ENCODE measurements at regions not wholly inside any gene's neighbourhood (a gene's known extent, or its start where the extent isn't known, plus 50 kb on each side); places are given as distances from the start of the nearest gene placed in this dataset.
"Not testable (repeated sequence)": the region's sequence is repeated elsewhere in the genome, so short reads cannot be mapped to it uniquely, and the experiment has no call there.

DNA sequence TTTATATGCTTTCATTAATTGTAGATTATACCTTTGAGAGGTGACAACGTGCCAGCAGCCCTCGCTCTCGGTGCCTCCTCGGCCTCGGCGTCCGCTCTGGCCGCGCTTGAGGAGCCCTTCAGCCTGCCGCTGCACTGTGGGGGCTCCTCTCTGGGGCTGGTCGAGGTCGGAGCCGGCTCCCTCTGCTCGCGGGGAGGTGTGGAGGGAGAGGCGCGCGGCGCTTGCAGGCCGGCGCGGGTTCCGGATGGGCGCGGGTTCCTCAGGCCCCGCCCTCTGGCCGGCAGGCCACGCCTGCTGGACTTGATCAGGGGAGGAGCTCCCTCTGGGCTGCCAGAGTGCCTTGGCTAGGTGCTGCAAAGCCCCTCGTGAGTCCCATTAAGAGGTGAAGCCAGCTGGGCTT, 321.1 kb upstream of the PCDH18 start:
- DNase-seq (ENCODE audit: extremely low spot score, unreplicated experiment), result no peak
- Mint-ChIP-seq H3K4me1 (ENCODE audit: unreplicated experiment) (no peaks in the 10 kb centered on the region), H3K27ac (ENCODE audit: unreplicated experiment) (no peak overlapping the region), H3K36me3 (ENCODE audit: unreplicated experiment) (peaks cover 6% of the 10 kb centered on the region), H3K4me3 (ENCODE audit: unreplicated experiment) (no peak overlapping the region), H3K9me3 (ENCODE audit: unreplicated experiment) (peaks cover 20% of the 10 kb centered on the region), H3K27me3 (ENCODE audit: unreplicated experiment) (no peaks in the 10 kb centered on the region)
- TF ChIP-seq, protein P1, sequence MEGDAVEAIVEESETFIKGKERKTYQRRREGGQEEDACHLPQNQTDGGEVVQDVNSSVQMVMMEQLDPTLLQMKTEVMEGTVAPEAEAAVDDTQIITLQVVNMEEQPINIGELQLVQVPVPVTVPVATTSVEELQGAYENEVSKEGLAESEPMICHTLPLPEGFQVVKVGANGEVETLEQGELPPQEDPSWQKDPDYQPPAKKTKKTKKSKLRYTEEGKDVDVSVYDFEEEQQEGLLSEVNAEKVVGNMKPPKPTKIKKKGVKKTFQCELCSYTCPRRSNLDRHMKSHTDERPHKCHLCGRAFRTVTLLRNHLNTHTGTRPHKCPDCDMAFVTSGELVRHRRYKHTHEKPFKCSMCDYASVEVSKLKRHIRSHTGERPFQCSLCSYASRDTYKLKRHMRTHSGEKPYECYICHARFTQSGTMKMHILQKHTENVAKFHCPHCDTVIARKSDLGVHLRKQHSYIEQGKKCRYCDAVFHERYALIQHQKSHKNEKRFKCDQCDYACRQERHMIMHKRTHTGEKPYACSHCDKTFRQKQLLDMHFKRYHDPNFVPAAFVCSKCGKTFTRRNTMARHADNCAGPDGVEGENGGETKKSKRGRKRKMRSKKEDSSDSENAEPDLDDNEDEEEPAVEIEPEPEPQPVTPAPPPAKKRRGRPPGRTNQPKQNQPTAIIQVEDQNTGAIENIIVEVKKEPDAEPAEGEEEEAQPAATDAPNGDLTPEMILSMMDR (IDR thresholded peaks at IDR 0.05), result no peak

DNA sequence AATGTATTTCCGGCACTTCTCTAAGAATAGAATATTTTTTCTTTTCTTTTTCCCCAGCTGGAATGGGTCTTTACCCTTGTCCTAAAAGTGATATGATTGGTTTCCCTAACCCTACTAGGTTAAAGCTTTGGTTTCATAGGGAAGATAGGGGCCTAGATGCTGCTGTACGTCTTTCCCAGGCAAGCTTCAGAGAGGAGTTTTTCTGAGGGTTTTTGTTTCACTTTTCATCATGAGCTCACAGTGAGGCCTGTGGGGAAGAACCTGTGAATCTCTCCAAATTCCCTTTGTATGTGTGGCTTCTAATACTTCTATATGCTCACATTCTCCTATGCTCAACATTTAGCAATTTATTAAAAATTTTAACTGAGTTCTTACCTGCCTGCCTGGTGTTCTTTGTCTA, 320.0 kb upstream of the PCDH18 start:
- Mint-ChIP-seq H3K9me3 (ENCODE audit: unreplicated experiment) (peaks cover 20% of the 10 kb centered on the region), H3K4me3 (ENCODE audit: unreplicated experiment) (no peak overlapping the region), H3K4me1 (ENCODE audit: unreplicated experiment) (no peaks in the 10 kb centered on the region), H3K27ac (ENCODE audit: unreplicated experiment) (no peak overlapping the region), H3K27me3 (ENCODE audit: unreplicated experiment) (no peaks in the 10 kb centered on the region), H3K36me3 (ENCODE audit: unreplicated experiment) (peaks cover 6% of the 10 kb centered on the region)
- TF ChIP-seq, protein P1 (IDR thresholded peaks at IDR 0.05), result no peak
- DNase-seq (ENCODE audit: extremely low spot score, unreplicated experiment), result no peak

DNA sequence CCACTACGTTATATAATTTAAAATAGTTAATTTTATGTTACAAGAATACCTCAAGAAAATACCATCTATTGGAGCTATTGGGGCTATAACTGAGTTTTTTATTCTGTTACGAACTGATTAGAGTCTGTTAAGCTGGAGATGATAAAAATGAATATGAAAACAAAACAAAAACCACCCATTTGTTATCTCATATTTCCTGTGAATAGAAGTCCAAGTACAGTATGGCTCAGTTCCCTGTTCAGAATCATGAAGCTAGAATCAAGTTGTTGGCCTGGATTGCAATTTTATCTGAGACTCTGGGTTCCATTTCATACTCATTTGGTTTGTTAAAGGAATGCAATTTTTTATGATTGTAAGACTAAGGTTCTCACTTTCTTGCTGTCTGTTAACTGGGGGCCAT, 319.1 kb upstream of the PCDH18 start:
- DNase-seq (ENCODE audit: extremely low spot score, unreplicated experiment), result no peak
- H3K36me3 Mint-ChIP-seq (ENCODE audit: unreplicated experiment), result peaks cover 6% of the 10 kb centered on the region
- TF ChIP-seq, protein P1 (IDR thresholded peaks at IDR 0.05), result no peak
- no peaks in the 10 kb centered on the region for H3K27me3 Mint-ChIP-seq (ENCODE audit: unreplicated experiment)
- no peak overlapping the region for H3K27ac Mint-ChIP-seq (ENCODE audit: unreplicated experiment)
- no peaks in the 10 kb centered on the region for H3K4me1 Mint-ChIP-seq (ENCODE audit: unreplicated experiment)
- peaks cover 20% of the 10 kb centered on the region for H3K9me3 Mint-ChIP-seq (ENCODE audit: unreplicated experiment)
- no peak overlapping the region for H3K4me3 Mint-ChIP-seq (ENCODE audit: unreplicated experiment)

DNA sequence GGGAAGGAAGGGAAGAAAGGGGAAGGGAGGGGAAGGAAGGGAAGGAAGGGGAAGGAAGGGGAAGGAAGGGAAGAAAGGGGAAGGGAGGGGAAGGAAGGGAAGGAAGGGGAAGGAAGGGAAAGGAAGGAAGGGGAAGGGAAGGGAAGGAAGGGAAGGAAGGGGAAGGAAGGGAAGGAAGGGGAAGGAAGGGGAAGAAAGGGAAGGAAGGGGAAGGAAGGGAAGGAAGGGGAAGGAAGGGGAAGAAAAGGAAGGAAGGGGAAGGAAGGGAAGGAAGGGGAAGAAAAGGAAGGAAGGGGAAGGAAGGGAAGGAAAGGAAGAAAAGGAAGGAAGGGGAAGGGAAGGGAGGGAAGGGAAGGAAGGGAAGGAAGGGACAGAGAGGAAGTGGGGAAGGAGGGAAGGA, 295.7 kb upstream of the PCDH18 start:
- H3K27me3 Mint-ChIP-seq (ENCODE audit: unreplicated experiment); H3K4me3 Mint-ChIP-seq (ENCODE audit: unreplicated experiment); DNase-seq (ENCODE audit: extremely low spot score, unreplicated experiment); H3K27ac Mint-ChIP-seq (ENCODE audit: unreplicated experiment); H3K4me1 Mint-ChIP-seq (ENCODE audit: unreplicated experiment); H3K36me3 Mint-ChIP-seq (ENCODE audit: unreplicated experiment): not testable (repeated sequence)
- H3K9me3 Mint-ChIP-seq (ENCODE audit: unreplicated experiment), result peaks cover 15% of the 10 kb centered on the region

DNA sequence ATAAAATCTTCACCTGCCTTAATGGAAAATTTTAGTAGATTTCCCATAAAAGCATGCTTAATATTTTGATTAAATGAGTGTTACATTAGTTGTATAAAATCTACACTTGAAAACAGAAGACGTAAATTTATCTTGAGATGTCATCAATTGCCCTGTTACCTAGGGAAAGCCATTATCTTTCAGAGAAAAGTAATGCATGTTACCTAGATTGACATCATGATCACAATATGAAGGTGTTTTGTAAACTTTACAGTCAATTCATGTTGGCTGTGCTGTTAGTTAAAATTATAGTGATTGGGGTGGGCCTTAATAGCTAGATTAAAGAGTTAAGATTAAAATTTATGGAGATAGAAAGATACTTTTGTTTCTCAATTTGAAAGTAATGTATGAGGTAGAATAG, 293.2 kb upstream of the PCDH18 start:
- no peak overlapping the region for H3K27ac Mint-ChIP-seq (ENCODE audit: unreplicated experiment)
- peaks cover 5% of the 10 kb centered on the region for H3K9me3 Mint-ChIP-seq (ENCODE audit: unreplicated experiment)
- no peaks in the 10 kb centered on the region for H3K36me3 Mint-ChIP-seq (ENCODE audit: unreplicated experiment)
- H3K27me3 Mint-ChIP-seq (ENCODE audit: unreplicated experiment), result no peaks in the 10 kb centered on the region
- peaks cover 3% of the 10 kb centered on the region for H3K4me1 Mint-ChIP-seq (ENCODE audit: unreplicated experiment)
- no peak for DNase-seq (ENCODE audit: extremely low spot score, unreplicated experiment)
- H3K4me3 Mint-ChIP-seq (ENCODE audit: unreplicated experiment), result no peak overlapping the region
- TF ChIP-seq, protein P1 (IDR thresholded peaks at IDR 0.05), result no peak

DNA sequence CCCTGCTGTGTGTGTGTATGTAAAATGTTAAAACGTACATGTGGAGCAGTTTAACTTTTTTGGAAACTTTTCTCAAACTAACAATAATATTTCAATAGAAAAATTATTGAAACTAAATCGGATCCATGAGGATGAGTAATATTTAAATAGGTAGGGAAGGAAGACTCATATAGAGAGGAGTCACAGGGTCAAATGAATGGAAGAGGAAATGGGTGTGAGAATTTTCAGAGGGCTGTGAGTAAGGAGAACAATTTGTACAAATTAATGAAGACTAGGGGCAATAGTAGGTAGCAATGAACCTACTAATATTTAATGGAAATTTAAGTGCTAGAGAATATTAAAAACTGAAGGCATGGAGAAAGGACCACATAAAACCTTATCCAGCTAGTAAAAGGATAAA, 290.7 kb upstream of the PCDH18 start:
- H3K4me3 Mint-ChIP-seq (ENCODE audit: unreplicated experiment), result no peak overlapping the region
- peaks cover 3% of the 10 kb centered on the region for H3K4me1 Mint-ChIP-seq (ENCODE audit: unreplicated experiment)
- H3K36me3 Mint-ChIP-seq (ENCODE audit: unreplicated experiment), result no peaks in the 10 kb centered on the region
- no peaks in the 10 kb centered on the region for H3K9me3 Mint-ChIP-seq (ENCODE audit: unreplicated experiment)
- DNase-seq (ENCODE audit: extremely low spot score, unreplicated experiment), result no peak
- H3K27me3 Mint-ChIP-seq (ENCODE audit: unreplicated experiment), result no peaks in the 10 kb centered on the region
- TF ChIP-seq, protein P1 (IDR thresholded peaks at IDR 0.05), result no peak
- no peak overlapping the region for H3K27ac Mint-ChIP-seq (ENCODE audit: unreplicated experiment)
